ENCODE measurements at regions not wholly inside any gene's neighbourhood (a gene's known extent, or its start where the extent isn't known, plus 50 kb on each side); places are given as distances from the start of the nearest gene placed in this dataset.
A peak's percentile ranks its signal among the peaks of the same experiment; 100 is the strongest.
"Not testable (repeated sequence)": the region's sequence is repeated elsewhere in the genome, so short reads cannot be mapped to it uniquely, and the experiment has no call there.

- not testable (repeated sequence) for DNase-seq (ENCODE audit: low spot score)
Measured at GRCh38 chr3:75394562-75395360, 269.4 kb upstream of the FRG2C start.

DNA sequence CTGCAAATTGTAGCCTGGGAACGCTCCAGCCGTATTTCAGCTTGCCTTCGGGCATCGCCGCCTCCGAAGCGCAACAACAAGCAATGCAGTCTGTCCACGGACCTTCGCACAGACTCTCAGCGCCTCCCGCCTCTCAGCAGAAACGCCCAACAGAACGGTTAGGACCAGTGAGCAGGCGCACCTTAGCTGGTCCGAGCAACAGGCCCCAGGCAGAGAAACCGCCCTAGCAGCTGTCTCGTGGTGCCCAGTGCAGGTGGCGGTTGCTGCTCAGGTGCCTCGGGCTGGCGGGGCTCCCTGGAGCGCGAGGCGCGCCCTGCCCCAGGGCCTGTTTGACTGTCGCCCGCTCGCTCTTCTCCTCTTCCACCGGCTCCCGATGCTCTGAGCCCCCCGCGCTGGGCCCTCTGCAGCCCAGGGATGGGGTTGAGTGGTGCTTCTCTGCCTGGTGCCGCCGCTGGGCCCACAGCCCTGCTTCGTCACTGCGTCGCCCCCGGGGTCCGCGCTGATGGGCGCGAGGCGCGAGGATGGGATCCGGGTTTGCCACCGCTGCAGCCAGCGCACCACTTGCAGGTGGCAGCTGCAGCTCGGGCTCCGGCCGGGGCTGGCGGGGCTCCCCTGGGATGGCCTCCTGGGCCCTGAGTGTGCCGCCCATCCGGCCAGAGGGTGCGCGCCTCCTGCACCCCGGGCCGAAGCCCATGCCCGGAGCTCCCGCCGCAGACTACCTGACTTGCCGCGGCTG, 268.4 kb upstream of the FRG2C start:
- DNase-seq (ENCODE audit: low spot score): no peak

GRCh38 chr3:75396316-75396802, 267.8 kb upstream of the FRG2C start:
- DNase-seq (ENCODE audit: low spot score): no peak

DNA sequence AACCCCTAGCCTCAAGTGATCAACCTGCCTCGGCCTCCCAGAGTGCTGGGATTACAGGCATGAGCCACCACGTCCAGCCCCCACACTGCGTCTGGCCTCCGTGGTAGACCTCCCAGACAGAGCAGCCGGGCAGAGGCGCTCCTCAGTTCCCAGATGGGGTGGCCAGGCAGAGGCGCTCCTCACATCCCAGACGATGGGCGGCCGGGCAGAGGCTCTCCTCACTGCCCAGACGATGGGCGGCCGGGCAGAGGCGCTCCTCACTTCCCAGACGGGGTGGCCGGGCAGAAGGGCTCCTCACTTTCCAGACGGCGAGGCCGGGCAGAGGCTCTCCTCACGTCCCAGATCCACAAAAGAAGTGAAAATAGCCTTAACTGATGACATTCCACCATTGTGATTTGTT, 266.6 kb upstream of the FRG2C start:
- not testable (repeated sequence) for DNase-seq (ENCODE audit: low spot score)

DNA sequence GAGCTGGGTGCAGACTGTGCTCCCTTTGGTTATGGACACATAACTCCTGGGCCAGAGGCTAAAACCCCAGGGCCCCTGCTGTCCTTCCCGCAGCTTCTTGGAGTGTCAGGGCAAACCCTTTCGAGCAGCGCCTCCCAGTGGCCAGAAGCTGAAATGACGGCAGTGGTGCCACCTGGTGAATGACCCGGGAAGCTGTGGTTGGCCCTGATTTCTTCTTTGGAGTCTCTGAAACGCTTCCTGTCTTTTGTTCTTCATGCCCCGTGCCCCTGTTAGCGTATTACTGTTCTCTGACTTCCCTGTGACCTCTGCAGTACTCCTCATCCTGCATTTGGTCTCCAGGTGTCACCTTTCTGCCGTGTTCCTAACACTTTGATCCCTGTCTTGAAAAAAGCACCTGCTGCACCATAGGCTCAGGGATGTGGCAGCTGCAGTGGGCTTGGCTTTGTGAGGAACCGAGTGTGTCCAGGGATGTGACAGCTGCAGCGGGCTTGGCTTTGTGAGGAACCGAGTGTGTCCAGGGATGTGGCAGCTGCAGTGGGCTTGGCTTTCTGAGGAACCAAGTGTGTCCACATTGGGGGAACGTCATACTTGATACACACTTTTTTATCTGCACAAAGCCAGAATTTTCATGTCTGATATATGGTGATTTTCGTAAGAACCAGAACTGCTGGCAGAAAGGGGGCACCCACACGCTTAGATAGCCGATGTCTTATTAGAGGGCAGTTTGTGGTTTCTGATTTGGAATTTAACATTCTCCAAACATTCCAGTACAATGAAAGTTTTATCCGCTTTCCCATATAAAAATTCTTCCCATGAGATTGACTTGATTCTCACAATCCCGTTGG, 241.8 kb upstream of the FRG2C start:
- not testable (repeated sequence) for DNase-seq (ENCODE audit: low spot score)

- DNase-seq (ENCODE audit: low spot score): not testable (repeated sequence)
Measured at GRCh38 chr3:75425379-75425778, 238.7 kb upstream of the FRG2C start.

DNA sequence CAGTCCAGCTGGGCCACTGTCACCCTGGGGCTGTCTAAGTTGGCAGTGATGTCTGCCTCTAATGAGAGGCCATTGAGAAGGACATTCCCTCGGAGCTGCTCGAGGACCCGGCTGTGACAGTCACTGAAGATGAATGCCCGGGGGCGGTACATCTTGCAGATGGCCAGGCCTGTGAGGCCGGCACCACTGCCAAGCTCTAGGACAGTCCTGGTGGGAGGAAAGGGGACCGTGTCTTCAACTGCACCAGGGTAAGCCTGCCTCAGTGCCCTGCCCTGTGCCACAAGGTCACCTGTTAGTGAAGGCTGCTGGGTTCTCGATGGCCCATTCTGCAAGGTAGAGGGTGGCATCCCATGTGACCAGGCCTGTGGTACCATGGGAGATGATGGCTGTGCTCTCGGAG, 236.6 kb upstream of the FRG2C start:
- DNase-seq (ENCODE audit: low spot score): not testable (repeated sequence)

- not testable (repeated sequence) for DNase-seq (ENCODE audit: low spot score)
Measured at GRCh38 chr3:75427906-75428305, 236.2 kb upstream of the FRG2C start.

DNA sequence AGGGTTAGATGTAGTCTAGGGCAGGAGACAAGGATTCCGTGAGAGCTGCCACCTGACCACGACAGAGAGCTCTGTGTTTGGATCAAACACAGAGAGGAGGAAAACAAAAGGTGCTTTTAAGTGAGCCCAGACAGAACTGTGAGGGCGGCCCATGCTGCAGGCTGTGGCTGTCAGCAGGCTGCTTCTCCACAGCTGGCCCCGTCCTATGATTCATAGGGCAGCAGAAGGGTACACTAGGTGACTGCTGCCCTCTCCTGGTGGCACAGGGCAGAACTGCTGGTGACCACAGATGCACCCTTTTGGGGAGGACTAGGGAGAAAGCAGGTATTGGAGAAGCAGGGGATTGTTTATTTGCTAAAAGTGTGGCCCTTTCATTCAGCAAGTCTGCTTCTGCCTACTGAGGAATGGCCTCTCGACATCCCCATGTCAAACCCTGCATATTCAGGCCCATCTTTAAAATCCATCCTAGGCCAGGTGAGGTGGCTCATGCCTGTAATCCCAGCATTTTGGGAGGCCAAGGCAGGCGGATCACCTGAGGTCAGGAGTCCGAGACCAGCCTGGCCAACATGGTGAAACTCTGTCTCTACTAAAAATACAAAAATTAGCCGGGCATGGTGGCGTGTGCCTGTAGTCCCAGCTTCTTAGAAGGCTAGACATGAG, 234.4 kb upstream of the FRG2C start:
- DNase-seq (ENCODE audit: low spot score): peak; percentile 51

- not testable (repeated sequence) for DNase-seq (ENCODE audit: low spot score)
Measured at GRCh38 chr3:75430406-75430805, 233.7 kb upstream of the FRG2C start.

GRCh38 chr3:75431120-75431519, 233.0 kb upstream of the FRG2C start:
- not testable (repeated sequence) for DNase-seq (ENCODE audit: low spot score)

DNA sequence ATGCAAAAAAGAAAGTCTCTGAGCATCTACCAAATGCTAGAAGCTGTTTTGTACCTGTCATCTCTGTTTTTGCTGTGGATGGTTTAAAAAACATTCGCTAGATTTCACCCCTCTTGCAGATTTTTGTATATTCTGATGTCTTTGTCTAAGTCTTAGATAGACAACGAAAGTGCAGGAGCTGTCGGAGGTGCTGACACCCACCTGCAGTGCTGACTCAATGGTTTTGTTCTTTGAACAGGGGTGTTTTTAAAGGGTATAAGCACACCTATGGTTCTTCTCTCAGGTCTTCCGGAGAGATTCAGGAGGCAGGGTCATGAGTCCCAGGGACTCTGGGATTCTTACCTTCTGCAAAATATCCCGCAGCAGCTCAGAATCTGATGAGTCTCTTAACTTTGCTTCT, 231.7 kb upstream of the FRG2C start:
- DNase-seq (ENCODE audit: low spot score): not testable (repeated sequence)

GRCh38 chr3:75432885-75433284, 231.2 kb upstream of the FRG2C start:
- DNase-seq (ENCODE audit: low spot score): peak; percentile 75

- DNase-seq (ENCODE audit: low spot score): not testable (repeated sequence)
Measured at GRCh38 chr3:75433295-75433694, 230.8 kb upstream of the FRG2C start.

DNA sequence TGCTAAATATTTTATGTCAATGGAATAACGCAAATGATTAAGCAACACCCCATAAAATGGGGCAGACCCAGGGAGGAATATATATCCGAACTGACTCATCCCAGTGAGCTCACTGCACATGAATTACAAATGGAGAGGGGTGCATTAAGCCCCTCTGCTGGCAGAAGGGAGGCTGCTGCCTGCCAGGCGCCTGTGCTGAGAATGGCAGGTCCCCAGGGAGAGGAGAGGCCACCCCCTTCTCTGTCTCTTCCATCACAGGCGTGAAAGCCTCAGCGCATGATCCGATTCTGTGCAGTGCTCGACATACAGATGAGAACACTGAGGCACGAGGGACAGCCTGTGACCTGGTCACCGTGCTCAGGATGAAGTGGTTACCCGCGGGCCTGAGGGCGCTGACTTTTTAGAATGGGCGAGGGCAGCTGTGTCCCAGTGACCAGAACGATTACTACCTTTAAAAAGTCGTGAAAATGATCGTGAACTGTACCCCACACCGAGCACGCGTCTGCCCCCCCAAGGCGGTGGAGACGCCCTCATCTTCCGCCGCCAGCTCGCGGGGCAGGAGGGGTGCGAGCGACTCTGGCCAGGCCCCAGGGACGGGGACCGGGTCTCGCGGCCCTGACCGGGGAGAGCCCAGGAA, 229.7 kb upstream of the FRG2C start:
- not testable (repeated sequence) for DNase-seq (ENCODE audit: low spot score)

- peak; percentile 69 for DNase-seq (ENCODE audit: low spot score)
Measured at GRCh38 chr3:75434913-75435793, 229.0 kb upstream of the FRG2C start.

- peak; percentile 20 for DNase-seq (ENCODE audit: low spot score)
Measured at GRCh38 chr3:75435794-75436400, 228.2 kb upstream of the FRG2C start.

DNA sequence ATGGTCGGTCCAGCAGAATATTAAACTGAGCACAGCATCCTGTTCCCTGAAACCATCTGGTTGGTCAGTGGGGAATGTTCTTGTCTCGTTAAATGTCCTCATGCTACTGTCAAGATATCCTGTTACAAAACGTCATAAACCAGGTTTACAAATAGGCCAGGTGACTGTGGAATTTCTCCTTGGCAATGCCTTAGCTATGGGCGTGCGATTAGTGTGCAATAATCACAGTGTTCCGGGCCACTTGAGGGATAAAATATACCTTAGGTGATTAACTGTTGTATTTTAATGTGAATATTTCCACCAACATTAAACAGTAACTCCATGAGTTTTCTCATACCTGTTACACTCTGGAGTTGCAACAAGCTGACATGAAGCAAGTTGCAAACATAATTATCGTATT, 223.1 kb upstream of the FRG2C start:
- DNase-seq (ENCODE audit: low spot score): not testable (repeated sequence)

GRCh38 chr3:75444634-75445033, 219.5 kb upstream of the FRG2C start:
- DNase-seq (ENCODE audit: low spot score): not testable (repeated sequence)

GRCh38 chr3:75445234-75445633, 218.9 kb upstream of the FRG2C start:
- DNase-seq (ENCODE audit: low spot score): not testable (repeated sequence)

Measured in COLO829 (cell line).